Fibroblast of the conjunctiva (primary cell): ENCODE measurements at regions not wholly inside any gene's neighbourhood (a gene's known extent, or its start where the extent isn't known, plus 50 kb on each side); places are given as distances from the start of the nearest gene placed in this dataset.

ENCODE experiments used
- DNase-seq: peaks from one replicate; pipeline ENCODE4 v3.0.0-alpha.2; 2010; ENCODE audit warnings: low read depth

DNA sequence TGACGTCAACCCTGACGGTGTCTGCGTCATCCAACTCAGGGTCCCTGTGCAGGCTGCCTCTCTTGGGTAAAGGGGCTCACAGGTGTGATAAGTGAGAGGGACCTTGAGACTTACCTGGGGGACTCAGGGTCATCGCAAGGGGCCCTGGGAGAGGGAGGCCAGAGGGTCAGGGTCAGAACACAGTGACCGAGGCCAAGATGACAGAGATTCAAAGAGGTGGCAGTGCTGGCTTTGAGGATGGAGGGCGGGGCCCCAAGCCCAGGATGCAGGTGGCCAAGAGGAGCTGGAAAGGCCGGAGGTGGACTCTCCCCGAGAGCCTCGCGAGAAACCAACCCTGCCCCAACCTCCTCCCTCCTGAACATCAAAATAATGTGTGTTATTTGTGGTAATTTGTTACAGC lies 165.2 kb upstream of the PPP2R2D start:
- no peak for DNase-seq

DNA sequence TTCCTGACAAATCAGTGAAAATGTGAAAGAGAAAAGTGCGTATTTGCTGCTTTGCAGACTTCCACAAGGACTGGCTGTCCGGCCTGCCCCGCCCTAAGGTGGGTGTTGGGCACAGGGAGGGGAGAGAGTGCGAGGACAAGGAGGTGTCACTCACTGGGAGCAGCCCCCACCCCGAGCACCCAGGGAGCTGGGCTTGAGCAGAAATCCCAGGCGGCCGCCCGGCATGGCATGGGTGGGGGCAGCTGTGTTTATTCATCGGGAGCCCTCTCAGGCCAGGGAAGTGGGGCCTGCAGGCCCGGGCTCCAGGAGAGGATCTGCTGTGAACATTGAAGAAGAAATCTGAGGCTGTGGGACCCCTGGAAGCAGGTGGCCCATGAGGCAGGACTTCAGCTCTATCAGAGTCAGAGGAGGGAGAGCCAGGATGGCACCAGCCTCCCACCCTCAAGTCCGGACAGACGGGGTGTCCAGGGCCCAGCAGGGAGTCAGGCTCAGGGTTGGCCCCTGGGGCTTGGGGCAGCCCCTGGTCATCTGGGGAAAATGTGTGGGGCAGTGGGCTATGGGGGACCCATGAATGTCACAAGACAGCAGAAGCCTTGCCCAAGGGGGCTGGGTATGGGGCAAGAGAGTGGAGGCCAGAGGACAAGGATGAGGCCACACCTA lies 164.4 kb upstream of the PPP2R2D start:
- DNase-seq = no peak

DNA sequence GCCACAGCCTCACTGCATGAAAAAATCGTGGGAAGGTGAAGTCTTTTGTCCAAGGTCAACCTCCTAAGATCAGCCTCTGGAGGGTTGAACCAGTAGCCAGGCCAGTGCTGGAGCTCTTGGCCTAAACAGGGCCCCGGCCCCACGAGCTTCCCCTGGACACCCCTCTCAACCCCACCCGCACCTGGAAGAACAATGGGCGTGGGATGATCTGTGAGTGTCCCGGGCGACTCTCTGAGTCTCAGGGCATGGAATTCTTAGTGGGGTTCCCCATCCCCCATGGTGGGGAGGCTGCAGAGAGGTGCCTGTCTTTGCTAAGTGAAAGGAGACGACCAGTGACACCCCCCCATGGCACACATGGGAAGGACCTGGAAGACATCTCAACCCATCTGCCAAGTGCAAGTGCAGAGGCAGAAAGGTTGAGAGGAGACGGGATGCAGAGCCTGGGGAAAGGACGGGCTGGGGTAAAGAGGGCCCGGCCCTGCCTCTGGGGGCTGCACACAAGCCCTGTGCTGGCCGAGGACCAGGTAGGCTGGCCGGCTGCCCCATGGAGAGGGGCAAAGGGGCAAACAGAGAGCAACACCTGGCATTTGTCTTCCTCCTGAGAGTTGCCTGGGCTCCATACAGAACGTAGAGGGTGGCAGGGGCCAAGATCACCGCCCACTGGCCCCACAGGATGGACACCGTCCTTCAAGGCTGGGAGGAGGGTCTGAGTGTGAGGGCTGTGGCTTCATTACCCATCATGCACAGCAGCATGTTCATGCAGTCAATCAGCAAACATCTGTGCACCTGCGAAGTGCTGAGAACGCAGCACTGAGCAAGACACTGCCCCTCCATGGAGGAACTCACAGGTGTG lies 163.0 kb upstream of the PPP2R2D start:
- no peak for DNase-seq

DNA sequence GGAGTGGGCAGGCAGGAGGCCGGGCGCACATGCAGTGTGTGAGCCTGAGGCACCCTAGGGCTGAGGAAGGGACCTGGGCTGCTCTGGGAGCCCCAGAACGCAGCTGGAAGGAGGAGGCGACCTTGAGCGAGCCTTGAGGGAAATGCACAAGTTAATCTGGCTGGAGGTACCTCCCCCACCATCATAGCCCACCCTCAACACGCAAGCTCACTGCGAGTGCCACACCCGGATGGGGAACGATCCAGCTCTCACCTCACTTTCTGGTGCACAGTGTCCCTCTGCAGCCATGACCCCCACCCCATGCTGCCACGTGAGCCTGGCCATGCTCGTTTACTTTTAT lies 162.4 kb upstream of the PPP2R2D start:
- no peak for DNase-seq

DNA sequence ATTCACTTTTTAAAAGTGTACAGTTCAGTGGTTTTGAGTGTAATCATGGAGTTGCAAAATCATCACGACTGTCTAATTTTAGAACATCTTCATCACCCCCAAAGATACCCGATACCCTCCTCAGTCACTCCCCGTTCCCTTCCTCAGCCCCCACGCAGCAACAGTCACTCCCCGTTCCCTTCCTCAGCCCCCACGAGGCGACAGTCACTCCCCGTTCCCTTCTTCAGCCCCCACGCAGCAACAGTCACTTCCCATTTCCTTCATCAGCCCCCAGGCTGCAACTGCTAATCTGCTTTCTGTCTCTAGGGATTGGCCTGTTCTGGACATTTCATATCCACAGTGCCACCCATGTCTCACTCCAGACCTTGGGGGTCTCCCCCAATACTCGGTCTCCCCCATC lies 161.6 kb upstream of the PPP2R2D start:
- DNase-seq = no peak

DNA sequence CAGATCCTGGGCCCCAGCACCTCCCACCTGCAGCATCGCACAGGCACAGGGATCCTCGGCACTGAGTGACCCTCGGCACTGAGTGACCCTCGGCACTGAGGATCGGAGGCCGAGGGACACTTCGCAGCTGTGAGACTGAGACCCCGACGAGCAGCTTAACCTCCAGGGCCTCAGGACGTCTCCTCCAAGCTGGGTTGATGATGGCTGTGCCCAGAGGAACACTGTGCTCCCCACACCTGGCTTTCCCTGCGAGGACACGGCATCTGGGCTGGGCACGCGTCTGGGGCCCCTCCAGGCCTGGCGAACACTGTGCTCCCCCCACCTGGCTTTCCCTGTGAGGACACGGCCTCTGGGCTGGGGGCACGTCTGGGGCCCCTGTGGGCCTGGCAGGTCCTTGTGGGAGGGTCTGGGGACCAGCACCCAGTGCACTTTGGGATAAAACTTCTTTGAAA lies 158.3 kb upstream of the PPP2R2D start:
- no peak for DNase-seq

DNA sequence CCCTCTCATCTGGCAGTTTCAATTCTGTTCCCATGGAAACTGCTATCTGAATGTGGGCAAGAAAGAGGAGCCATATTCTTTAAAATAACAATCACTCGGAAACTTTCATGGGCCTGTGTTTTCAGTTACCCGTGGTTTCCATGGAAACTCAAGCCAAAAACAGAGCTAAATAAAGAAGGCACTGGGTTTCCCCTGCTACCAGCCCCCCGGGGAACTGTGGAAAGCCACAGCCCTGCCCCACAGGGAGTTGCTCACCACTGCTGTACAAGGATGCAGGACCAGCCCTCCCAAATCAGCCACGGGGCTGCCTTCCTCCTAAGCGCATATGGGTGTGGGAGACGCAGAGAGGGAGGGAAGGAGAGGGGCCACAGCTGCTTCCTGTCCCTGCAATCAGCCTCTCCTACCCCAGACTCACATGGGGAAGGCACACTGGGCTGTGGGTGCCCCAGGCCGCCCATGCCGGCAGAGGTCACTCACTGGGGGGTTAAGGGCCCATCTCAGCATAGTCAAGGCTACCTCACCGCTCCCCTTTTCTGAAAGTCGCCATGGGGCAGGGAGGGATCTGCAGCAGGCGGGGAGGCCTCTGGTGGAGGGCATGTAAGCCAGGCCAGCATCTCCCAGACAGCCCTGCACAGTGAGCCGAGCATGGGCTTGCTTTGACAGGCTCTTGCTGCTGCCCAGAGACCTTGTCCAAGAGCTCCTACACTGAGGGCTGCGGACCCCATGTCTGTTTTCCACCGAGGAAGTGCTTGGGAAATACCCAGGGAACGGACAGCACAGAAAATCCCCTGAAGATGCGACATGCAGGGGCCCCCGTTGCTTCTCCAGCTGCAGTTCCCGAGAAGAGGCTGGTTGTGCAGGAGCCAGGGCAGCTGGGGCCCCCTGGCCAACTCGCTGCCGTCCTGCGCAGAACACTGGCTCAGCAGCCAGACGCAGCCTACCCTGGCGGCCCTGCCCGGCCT lies 157.3 kb upstream of the PPP2R2D start:
- DNase-seq = no peak

DNA sequence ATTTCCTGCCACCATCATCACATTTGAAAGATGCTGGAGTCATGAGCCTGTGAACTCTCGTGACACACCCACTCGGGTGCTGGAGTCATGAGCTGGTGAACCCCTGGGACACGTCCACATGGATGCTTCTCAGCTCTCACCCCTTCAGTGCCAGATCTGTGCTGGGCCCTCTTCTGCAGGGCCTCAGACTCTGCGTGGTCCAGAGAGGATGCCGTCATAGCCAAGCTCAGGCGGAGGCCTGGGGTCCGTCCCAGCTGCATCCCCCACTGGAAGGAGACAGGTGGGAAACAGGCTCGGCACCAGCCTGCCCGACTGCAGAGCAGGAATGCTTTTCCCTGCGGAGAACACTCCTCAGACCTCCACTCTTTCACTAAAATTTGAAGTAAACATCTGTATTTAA lies 156.5 kb upstream of the PPP2R2D start:
- no peak for DNase-seq

DNA sequence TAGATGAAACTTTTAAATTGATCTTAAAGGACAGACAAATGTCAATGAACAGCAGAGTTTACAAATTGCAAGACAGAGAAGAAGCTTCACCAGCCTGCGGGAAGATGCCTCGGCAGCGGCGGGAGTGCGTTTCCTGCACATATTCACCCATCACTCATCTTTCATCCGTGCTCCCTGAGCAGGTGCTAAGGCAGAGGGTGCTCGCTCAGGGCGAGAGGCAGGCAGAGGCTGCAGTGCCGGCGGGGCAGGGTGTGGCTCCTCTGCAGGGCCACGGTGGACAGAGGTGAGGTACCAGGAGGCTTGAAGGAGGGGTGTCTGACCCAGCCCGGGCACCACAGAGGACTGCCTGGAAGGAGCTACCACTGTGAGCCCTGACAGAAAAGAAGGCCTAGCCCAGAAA lies 155.2 kb upstream of the PPP2R2D start:
- DNase-seq = no peak

DNA sequence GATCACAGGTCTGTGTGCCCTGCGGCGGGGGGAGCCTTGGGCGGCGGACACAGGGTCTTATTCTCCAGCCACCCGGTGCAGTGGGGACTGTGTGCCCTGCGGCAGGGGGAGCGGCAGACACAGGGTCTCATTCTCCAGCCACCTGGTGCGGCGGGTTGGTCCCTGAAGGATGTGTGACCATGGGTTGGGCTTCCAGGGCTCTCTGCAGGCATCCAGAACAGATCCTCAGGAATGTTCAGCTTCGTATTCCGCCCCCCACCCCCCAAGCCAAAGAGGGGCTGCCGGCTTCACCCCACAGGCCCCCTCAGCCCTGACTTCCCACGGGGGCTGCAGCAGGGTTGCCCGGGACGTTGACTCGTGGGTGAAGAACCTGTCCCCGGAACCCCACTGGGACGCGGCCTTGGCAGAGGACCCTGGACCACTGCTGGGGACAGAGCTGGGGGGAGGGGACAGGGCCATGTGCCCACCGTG lies 154.5 kb upstream of the PPP2R2D start:
- no peak for DNase-seq

DNA sequence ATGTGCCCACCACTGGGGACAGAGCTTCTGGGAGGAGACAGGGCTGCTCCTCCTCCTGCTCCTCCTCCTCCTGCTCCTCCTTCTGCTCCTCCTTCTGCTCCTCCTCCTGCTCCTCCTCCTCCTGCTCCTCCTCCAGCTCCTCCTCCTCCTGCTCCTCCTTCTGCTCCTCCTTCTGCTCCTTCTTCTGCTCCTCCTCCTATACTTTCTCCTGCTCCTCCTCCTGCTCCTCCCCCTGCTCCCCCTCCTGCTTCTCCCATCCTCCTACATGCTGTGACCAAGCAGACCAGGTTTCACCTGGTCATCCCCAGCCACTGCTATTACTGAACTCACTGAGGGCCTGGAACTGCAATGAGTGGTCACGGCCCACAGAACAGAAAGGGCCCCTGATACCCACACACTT lies 154.0 kb upstream of the PPP2R2D start:
- DNase-seq = no peak

DNA sequence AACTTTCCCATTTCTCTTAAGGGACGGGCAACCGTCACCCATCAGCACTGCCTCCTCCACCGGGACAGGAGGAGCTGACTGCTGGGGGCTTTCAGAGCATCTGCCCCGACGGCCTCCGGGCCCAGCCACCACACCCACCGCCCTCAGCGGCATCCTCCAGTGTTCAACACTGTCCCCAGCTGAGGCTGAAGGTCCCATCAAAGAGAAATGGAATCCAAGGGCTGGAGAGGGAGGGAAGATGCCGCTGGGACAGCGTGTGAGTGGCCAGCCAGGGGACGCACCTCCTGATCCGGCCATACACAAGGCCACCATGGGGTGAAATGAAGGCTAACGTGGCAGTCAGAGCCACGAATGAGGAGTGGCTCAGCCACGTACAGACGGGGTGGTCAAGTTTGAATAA lies 153.6 kb upstream of the PPP2R2D start:
- no peak for DNase-seq

DNA sequence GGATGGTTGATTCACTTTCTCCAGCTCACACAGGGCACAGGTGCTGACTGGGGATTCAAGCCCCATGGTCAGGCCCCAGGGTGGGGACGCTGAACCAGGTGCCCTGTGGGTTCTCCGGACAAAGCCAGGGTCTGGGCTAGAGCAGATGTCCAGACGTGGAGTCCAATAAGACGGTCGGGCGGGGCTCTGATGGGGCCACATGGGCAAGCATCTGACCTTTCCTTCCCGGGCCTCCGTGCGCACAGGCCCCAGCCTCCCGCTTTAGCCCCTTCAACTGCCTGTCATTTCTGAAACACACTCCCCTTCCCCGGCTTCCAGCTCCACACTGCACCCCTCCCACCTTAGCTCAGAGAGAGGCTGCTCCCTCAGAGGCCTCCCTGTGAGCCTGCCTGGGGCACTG lies 153.0 kb upstream of the PPP2R2D start:
- no peak for DNase-seq

DNA sequence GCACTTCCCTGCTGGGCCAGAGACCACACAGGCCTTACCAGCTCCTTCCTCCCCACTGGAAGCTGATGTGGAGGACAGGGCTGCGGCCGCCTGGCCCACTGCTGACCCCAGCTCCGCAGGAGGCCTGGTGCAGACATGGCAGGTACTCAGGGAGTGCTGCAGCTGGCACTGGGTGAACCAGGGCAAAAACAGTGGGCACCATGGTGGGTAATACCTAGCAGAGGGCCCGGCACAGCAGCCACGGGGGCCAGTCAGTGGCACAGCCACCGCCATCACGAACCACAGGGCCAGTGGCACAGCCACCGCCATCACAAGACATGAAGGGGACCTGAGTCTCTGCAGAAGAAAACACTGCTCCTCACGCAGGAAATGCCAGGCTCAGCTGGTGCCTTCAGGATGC lies 152.6 kb upstream of the PPP2R2D start:
- DNase-seq = no peak

DNA sequence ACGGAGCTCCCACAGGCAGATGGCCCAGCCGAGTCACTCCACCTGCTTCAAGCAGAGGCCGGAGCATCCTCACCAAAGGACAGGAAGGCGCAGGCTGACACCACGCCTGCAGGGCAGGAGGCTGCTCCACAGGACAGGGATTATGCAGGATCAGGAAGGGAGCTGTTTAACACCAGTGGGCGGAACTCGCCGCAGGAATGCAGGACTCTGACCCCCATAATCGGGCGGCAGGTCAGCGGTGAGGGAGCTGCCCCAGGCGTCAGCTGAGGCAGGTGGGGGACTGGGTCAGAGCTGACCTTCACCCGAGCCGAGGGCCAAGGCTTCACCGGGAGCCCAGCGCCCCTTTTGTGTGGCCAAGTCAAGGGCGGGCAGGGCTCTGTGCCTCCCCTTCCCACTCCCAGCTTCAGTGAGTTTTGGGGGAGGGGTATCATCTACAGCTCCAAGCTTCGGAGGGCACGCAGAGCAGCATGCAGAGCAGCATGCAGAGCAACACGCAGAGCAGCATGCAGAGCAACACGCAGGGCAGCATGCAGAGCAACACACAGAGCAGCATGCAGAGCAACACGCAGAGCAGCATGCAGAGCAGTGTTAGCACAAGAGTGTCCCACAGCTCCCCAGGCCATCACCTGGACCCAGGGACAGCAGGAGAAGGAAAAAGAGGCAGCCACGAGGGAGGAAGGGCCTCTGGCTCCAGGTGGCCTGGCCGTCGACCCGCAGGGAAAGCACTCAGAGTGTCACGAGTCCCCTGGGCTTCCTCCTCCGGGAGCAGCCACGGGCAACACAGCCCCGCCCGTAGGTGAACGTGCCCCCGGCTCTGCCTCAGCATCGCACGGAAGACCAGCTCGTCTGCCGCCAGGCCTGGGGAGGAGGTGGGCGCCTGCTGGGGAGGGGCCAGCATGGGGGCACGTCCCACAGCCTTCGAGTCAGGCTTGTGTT lies 151.7 kb upstream of the PPP2R2D start:
- no peak for DNase-seq

DNA sequence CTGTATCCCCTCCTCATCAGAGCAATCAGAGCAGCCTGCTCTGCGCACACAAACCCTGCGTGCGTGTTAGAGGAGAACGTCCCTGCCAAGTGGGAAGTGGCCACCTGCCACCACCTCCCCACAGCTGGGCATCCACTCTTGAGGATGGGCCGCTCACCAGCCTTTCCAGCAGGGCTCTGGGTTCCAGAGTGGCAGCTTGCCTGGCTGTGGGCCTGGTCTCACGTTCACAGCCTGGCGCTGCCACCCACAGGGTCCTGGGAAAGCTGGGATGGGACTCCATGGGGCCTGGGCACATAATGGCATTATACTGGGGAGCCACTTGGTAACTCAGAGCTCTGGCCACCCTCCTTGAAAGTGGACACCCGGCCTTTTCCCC lies 151.1 kb upstream of the PPP2R2D start:
- no peak for DNase-seq

DNA sequence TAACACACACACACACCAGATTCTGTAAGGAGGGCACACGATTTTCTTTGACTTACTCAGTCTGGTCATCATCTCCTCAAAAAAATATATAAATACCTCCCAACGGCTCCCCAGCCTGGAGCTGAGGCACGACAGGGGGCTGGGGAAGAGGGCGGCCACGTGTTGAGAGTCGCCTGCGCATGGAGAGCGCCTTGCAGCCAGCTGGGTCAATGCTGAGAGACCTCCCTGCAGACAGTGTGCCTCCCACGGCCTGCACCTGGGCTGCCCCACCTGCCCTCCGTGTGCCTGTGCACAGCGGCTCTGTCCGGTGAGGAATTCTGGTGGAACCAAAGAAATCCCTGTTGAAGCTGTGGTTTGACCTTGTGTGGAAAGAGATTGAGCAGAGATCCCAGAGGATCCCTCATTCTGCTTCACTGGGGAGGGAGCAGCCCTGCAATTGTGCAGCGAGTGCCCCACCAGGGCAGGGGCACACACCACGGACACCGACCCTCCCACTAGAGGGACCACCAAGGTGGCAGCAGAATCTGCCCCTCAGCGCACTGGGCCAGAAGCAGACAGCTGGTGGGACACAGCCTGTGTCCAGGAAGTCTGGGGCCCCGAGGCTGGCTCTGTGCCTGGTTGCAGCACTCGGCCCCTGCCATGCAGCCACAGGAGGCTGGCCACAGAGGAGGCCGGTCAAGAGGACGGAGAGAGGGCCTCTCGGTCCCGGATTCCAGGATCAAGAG lies 150.5 kb upstream of the PPP2R2D start:
- DNase-seq = no peak

DNA sequence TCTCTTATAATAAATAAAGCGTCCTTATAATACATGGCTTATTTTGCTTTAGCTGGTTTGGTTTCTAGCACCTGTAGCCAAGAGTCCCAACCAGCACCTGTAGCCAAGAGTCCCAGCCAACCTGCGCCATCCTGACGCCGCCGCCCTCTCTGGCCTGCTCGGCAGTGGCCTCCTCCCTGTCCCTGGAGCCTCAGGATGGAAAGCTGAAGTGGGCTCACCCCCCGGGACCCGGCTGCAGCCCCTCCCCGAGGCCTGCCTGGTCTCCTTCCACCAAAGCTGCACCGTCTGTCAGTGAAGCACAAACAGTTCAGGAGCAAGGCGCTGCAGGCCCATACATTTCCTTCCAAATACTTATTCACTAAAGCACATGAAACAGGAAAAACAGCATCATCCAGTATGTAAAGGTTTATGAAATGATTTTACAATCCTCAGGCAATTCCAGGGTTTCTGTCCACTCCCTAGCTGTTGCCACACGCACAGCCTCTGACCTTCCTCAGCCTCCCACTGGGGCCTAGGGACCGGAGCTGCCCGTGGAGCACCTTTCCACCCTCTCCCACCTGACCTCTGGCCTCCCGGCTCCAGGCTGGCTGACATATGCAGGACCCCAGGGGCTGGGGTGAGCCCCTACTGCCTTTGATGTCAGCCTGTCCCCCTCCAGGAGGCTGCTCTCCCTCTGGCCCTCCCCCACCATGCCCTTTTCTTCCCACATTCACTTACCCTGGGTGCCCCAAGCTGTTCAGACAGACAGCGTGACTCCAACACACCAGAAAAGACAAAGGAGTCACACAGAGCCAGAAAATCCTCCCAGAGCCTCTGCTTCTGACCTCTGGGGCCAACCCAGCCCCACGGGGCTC lies 149.6 kb upstream of the PPP2R2D start:
- no peak for DNase-seq

DNA sequence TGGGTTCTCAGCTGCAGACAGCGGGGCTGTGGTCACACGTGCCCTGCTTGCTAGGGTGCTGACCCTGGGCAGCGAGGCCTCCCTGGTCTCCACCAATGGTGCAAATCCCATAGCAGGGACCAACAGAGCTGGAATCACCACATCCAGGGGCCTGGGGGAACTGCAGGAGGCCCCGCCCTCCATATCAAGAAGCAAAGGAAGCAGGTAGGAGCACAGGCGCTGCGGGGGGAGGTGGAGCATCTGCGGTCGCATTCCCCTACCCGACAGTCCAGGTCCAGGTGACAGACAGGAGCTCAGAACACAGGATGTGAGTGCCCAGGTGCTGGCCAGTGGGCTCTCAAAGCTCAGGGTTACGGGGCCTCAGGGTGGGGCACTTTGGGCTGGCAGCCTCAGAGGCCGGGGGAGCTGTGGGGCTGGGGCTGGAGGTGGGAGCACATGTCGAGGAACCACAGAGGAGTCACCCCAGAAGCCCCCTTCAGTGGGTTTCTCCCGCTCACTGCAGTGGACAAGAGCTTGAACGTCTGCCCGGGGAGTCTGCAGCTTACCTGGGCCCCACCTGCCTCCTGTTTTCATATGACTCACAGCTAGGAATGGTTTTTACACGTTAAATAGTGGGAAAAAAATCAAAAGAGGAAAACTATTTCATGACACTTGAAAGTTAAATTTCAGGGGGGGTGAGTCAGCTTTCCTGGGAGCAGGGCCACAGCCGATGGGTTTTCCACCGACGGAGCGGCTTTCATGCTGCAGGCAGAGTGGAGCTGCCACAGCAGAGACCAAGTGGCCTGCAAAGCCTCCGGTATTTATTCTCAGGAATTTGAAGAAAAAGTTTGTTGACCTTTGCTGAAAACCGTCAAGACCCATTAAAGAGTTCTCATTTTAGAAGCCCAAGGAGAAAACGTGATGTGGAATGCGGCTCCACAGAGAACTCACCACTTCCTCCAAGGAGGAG lies 148.7 kb upstream of the PPP2R2D start:
- DNase-seq = no peak
